SK-N-SH (cell line): ENCODE measurements at regions not wholly inside any gene's neighbourhood (a gene's known extent, or its start where the extent isn't known, plus 50 kb on each side); places are given as distances from the start of the nearest gene placed in this dataset.

Experiments
- CTCF ChIA-PET: fragments of 300-600, 350-600 bp; formaldehyde crosslinking; extraction: SDS; loops from one replicate; lab custom pipeline; 2021; lab: Yijun Ruan, JAX
- POLR2A ChIA-PET: fragments of 350-600 bp; sonication (Branson Sonifier 250); formaldehyde crosslinking; extraction: SDS; loops from one replicate; lab custom pipeline; 2020; ENCODE audit warnings: antibody characterized with exemption, inconsistent platforms; lab: Yijun Ruan, JAX
- DNase-seq: peaks from one replicate; pipeline ENCODE4 v3.0.0; 2012
- H2AFZ ChIP-seq: fragments of 200-600 bp; sonication (generic); 2 replicates; pipeline ENCODE4 v1.8.1; 2016; ENCODE audit warnings: antibody characterized with exemption, mild to moderate bottlenecking, low read depth
- H3F3A ChIP-seq: fragments of 200-600 bp; sonication (generic); replicated peaks from 2 replicates; pipeline ENCODE3; 2016; ENCODE audit warnings: antibody characterized with exemption, mild to moderate bottlenecking; ENCODE audit not compliant: insufficient read depth
- H3K27ac ChIP-seq, 2 experiments: fragments of 200-500 bp in 1 of 2; fragments of 200-600 bp in 1 of 2; sonication (Bioruptor generic) in 1 of 2; sonication (generic), shearing (Covaris generic) in 1 of 2; 2 replicates each; pipeline versions ENCODE4 v1.5.1 to v1.6.1; 2014 to 2016; ENCODE audit warnings: low read depth in 2 of 2, inconsistent platforms in 1 of 2, low read length in 1 of 2, mild to moderate bottlenecking in 1 of 2, mixed read lengths in 1 of 2
- H3K27me3 ChIP-seq: fragments of 200-600 bp; sonication (generic), shearing (Covaris generic); 2 replicates; pipeline ENCODE4 v1.6.1; 2016; ENCODE audit warnings: mixed run types; ENCODE audit not compliant: insufficient read depth
- H3K36me3 ChIP-seq, 2 experiments: fragments of 200-500 bp in 1 of 2; fragments of 200-600 bp in 1 of 2; sonication (Bioruptor generic) in 1 of 2; sonication (generic) in 1 of 2; replicated peaks in 1 of 2; 2 replicates each; pipeline versions ENCODE3 to v1.5.1; 2014 to 2016; ENCODE audit warnings: low read length in 1 of 2, mild to moderate bottlenecking in 1 of 2; ENCODE audit not compliant: insufficient read depth in 2 of 2, control insufficient read depth in 1 of 2
- H3K4me1 ChIP-seq, 2 experiments: fragments of 200-500 bp in 1 of 2; fragments of 200-600 bp in 1 of 2; sonication (Bioruptor generic) in 1 of 2; sonication (generic), shearing (Covaris generic) in 1 of 2; 2 replicates each; pipeline versions ENCODE4 v1.5.1 to v1.6.1; 2014 to 2016; ENCODE audit warnings: low read depth in 1 of 2, low read length in 1 of 2, mixed run types in 1 of 2; ENCODE audit not compliant: insufficient read depth in 2 of 2, control insufficient read depth in 1 of 2
- H3K4me2 ChIP-seq: fragments of 200-600 bp; sonication (generic), shearing (Covaris generic); 2 replicates; pipeline ENCODE4 v1.6.1; 2017; ENCODE audit warnings: mixed run types
- H3K4me3 ChIP-seq, 2 experiments: fragments of 200-500 bp in 1 of 2; fragments of 200-600 bp in 1 of 2; sonication (Bioruptor generic) in 1 of 2; sonication (generic), shearing (Covaris generic) in 1 of 2; 2 replicates each; pipeline versions ENCODE4 v1.5.1 to v1.8.1; 2014 to 2016; ENCODE audit warnings: low read depth in 2 of 2, inconsistent platforms in 1 of 2, low read length in 1 of 2, mild to moderate bottlenecking in 1 of 2, mixed read lengths in 1 of 2, moderate library complexity in 1 of 2
- H3K79me2 ChIP-seq: fragments of 200-600 bp; sonication (generic); 2 replicates; pipeline ENCODE4 v1.8.1; 2017; ENCODE audit warnings: mild to moderate bottlenecking; ENCODE audit not compliant: insufficient read depth
- H3K9ac ChIP-seq: fragments of 200-600 bp; sonication (generic); 2 replicates; pipeline ENCODE4 v1.6.1; 2017; ENCODE audit warnings: mixed run types
- H3K9me2 ChIP-seq: fragments of 200-600 bp; sonication (generic); 2 replicates; pipeline ENCODE4 v1.6.1; 2017; ENCODE audit warnings: mixed run types
- H3K9me3 ChIP-seq: fragments of 200-600 bp; sonication (generic); 2 replicates; pipeline ENCODE4 v1.6.1; 2017; ENCODE audit warnings: mixed run types, mild to moderate bottlenecking, moderate library complexity
- H4K20me1 ChIP-seq: fragments of 200-600 bp; sonication (generic); 2 replicates; pipeline ENCODE4 v1.6.1; 2017; ENCODE audit warnings: mild to moderate bottlenecking, mixed run types; ENCODE audit not compliant: insufficient read depth
- CHD2 ChIP-seq: fragments of 150-350 bp; IDR thresholded peaks from 2 replicates; pipeline ENCODE4 v1.6.1; 2018; ENCODE audit warnings: low read length; ENCODE audit not compliant: partially characterized antibody
- ELF1 ChIP-seq: IDR thresholded peaks from 2 replicates; pipeline ENCODE4 v1.4.0; 2012
- EP300 ChIP-seq, 2 experiments: IDR thresholded peaks; 2 replicates each; pipeline versions ENCODE4 v1.4.0 to v1.6.1; 2012; ENCODE audit warnings: borderline replicate concordance in 1 of 2, low read depth in 1 of 2, low read length in 1 of 2
- EZH2phosphoT487 ChIP-seq: fragments of 200-600 bp; sonication (generic); IDR thresholded peaks from 2 replicates; pipeline ENCODE4 v1.6.1; 2017; ENCODE audit warnings: low read depth, mixed run types, mild to moderate bottlenecking, antibody characterized with exemption, moderate library complexity, borderline replicate concordance
- FOSL2 ChIP-seq: IDR thresholded peaks from 2 replicates; pipeline ENCODE4 v1.4.0; 2012; ENCODE audit warnings: low read depth, mild to moderate bottlenecking, moderate library complexity, borderline replicate concordance
- FOXJ3 ChIP-seq: sonication (generic); formaldehyde crosslinking; IDR thresholded peaks from 2 replicates; pipeline ENCODE4 v1.5.1; 2020; ENCODE audit warnings: mild to moderate bottlenecking, missing genetic modification reagents
- FOXM1 ChIP-seq: IDR thresholded peaks from 2 replicates; pipeline ENCODE4 v1.4.0; 2012; ENCODE audit warnings: low read depth, mild to moderate bottlenecking
- GABPA ChIP-seq: IDR thresholded peaks from 2 replicates; pipeline ENCODE4 v1.4.0; 2012; ENCODE audit warnings: low read depth, mild to moderate bottlenecking
- JUND ChIP-seq: IDR thresholded peaks from 2 replicates; pipeline ENCODE4 v1.4.0; 2012
- MEF2A ChIP-seq: IDR thresholded peaks from 2 replicates; pipeline ENCODE4 v1.4.0; 2012; ENCODE audit warnings: low read depth, borderline replicate concordance
- NFIC ChIP-seq: IDR thresholded peaks from 2 replicates; pipeline ENCODE4 v1.4.0; 2012; ENCODE audit warnings: borderline replicate concordance
- NRF1 ChIP-seq: IDR thresholded peaks from 2 replicates; pipeline ENCODE4 v1.6.1; 2012; ENCODE audit warnings: low read depth, mild to moderate bottlenecking, low read length
- RAD21 ChIP-seq: IDR thresholded peaks from 2 replicates; pipeline ENCODE4 v1.6.1; 2012; ENCODE audit warnings: mild to moderate bottlenecking, low read length
- RXRA ChIP-seq: IDR thresholded peaks from 2 replicates; pipeline ENCODE4 v1.4.0; 2012; ENCODE audit warnings: low read depth, mild to moderate bottlenecking, borderline replicate concordance
- SMC3 ChIP-seq: IDR thresholded peaks from 2 replicates; pipeline ENCODE4 v1.6.1; 2012; ENCODE audit warnings: low read depth, low read length, improper control_type of control experiment
- TAF1 ChIP-seq: IDR thresholded peaks from 2 replicates; pipeline ENCODE4 v1.6.1; 2012; ENCODE audit warnings: low read depth, mild to moderate bottlenecking, low read length, moderate library complexity, borderline replicate concordance
- TCF12 ChIP-seq: IDR thresholded peaks from 2 replicates; pipeline ENCODE4 v1.4.0; 2012
- TEAD4 ChIP-seq: IDR thresholded peaks from 2 replicates; pipeline ENCODE4 v1.4.0; 2012; ENCODE audit warnings: mild to moderate bottlenecking, borderline replicate concordance; ENCODE audit not compliant: insufficient read depth
- YY1 ChIP-seq: IDR thresholded peaks from 2 replicates; pipeline ENCODE4 v1.4.0; 2012; ENCODE audit warnings: low read depth, mild to moderate bottlenecking
- WGBS: methylation state at CpG from one replicate; pipeline ENCODE4 v1.1.6; 2017; ENCODE audit warnings: low lambda C conversion rate; 5-methylcytosine and 5-hydroxymethylcytosine counted together
- TF ChIP-seq, protein P1 (sequence below): IDR thresholded peaks from 2 replicates; pipeline ENCODE4 v1.6.1; 2012; ENCODE audit warnings: mild to moderate bottlenecking, low read depth, low read length, moderate library complexity
- TF ChIP-seq, protein P2 (sequence below): fragments of 150-350 bp; IDR thresholded peaks from 2 replicates; pipeline ENCODE4 v1.6.1; 2016; ENCODE audit warnings: mild to moderate bottlenecking, low read depth, low read length
- TF ChIP-seq, protein P3 (sequence below): IDR thresholded peaks from 2 replicates; pipeline ENCODE4 v1.4.0; 2012; ENCODE audit warnings: low read depth, borderline replicate concordance
- TF ChIP-seq, protein P4 (sequence below): IDR thresholded peaks from 2 replicates; pipeline ENCODE4 v1.4.0; 2012; ENCODE audit warnings: low read depth, borderline replicate concordance

DNA sequence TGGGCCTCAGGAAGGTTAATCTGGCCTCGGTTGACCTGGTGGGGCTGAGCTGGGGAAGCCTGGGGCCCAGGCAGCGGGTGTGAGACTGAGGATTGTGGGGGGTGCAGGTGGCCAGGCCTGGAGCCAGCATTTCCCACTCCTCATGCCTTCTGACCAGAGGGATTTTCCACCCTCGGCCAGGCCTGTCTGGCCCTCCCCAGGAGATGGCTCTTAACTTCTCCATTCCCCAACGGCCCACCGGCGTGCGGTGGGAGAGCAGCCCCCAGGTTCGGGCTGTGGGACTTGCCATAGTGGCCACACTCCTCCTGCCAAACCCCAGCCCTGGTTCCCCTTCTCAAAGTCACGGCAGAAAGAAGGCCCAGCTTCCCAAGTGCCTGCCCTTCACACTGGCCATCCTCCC, 126.5 kb upstream of the RUNX3 start:
- Histone ChIP-seq H3K9ac (no peak overlapping the region), H3F3A (no peaks in the 10 kb centered on the region), H3K79me2 (no peaks in the 10 kb centered on the region), H2AFZ (no peak overlapping the region), H3K4me1 (peaks cover 0 to 17% of the 10 kb centered on the region in 2 experiments; a peak in 1 of 4 replicates), H3K9me3 (no peaks in the 10 kb centered on the region), H3K27ac (no peak overlapping the region), H3K4me3 (no peak overlapping the region), H3K9me2 (no peaks in the 10 kb centered on the region), H3K36me3 (no peaks in the 10 kb centered on the region), H4K20me1 (no peaks in the 10 kb centered on the region), H3K4me2 (no peak overlapping the region), H3K27me3 (peaks cover 43% of the 10 kb centered on the region; the same call in 1 of the 2 replicates)
- POLR2A ChIA-PET, result no interaction called here
- TF ChIP-seq EZH2phosphoT487 (no peak), TCF12 (no peak), CHD2 (no peak), TAF1 (no peak), MEF2A (no peak), RAD21 (no peak), YY1 (no peak), FOXM1 (no peak), NFIC (no peak)
- TF ChIP-seq, protein P1, sequence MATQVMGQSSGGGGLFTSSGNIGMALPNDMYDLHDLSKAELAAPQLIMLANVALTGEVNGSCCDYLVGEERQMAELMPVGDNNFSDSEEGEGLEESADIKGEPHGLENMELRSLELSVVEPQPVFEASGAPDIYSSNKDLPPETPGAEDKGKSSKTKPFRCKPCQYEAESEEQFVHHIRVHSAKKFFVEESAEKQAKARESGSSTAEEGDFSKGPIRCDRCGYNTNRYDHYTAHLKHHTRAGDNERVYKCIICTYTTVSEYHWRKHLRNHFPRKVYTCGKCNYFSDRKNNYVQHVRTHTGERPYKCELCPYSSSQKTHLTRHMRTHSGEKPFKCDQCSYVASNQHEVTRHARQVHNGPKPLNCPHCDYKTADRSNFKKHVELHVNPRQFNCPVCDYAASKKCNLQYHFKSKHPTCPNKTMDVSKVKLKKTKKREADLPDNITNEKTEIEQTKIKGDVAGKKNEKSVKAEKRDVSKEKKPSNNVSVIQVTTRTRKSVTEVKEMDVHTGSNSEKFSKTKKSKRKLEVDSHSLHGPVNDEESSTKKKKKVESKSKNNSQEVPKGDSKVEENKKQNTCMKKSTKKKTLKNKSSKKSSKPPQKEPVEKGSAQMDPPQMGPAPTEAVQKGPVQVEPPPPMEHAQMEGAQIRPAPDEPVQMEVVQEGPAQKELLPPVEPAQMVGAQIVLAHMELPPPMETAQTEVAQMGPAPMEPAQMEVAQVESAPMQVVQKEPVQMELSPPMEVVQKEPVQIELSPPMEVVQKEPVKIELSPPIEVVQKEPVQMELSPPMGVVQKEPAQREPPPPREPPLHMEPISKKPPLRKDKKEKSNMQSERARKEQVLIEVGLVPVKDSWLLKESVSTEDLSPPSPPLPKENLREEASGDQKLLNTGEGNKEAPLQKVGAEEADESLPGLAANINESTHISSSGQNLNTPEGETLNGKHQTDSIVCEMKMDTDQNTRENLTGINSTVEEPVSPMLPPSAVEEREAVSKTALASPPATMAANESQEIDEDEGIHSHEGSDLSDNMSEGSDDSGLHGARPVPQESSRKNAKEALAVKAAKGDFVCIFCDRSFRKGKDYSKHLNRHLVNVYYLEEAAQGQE, result no peak
- WGBS, result 48% methylated on average over 6 of the region's 9 CpGs
- DNase-seq, result no peak
- CTCF ChIA-PET, result interaction anchor here (0.8 to 1.4 kb wide), 4 partner anchors 10 to 125 kb away, joined by 3 to 4 read pairs (median 3); no protein-coding TSS in a partner anchor

DNA sequence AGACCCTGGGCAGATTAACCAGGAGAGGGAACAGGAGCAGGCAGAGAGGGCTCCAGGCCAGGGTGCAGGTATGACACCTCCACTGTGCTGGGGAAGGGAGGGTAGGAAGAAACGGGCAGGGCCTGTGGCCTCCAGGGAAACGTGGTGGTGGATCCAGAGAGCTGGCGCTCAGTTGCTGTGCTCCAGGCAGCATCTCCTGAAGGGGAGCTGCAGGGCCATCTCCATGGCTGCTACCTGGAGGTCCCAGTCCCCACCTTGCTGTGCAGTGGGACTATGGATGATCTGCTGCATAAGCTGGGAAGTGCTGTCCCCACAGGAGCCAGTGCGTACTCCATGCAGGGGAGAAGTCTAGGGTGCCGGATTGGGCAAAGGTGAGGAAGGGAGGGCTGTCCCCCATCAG, 125.9 kb upstream of the RUNX3 start:
- Histone ChIP-seq H2AFZ (no peak overlapping the region), H3K36me3 (no peaks in the 10 kb centered on the region), H3K4me1 (peaks cover 0 to 17% of the 10 kb centered on the region in 2 experiments; a peak in 1 of 4 replicates), H3K4me3 (no peak overlapping the region), H3K4me2 (no peak overlapping the region), H3K9me2 (no peaks in the 10 kb centered on the region), H4K20me1 (no peaks in the 10 kb centered on the region), H3K27me3 (peaks cover 45% of the 10 kb centered on the region; the same call in 1 of the 2 replicates), H3K9ac (no peak overlapping the region), H3K9me3 (no peaks in the 10 kb centered on the region), H3K27ac (no peak overlapping the region), H3F3A (no peaks in the 10 kb centered on the region), H3K79me2 (no peaks in the 10 kb centered on the region)
- ChIA-PET CTCF (interaction anchor here (0.9 to 1.4 kb wide), 2 partner anchors 10 to 208 kb away, joined by 3 to 4 read pairs; no protein-coding TSS in a partner anchor), POLR2A (no interaction called here)
- whole genome bisulfite sequencing, result 90% methylated on average over 2 of the region's 5 CpGs
- no peak for DNase-seq
- no peak for TF ChIP-seq TCF12
- no peak for TF ChIP-seq FOXM1
- TF ChIP-seq GABPA, result no peak
- TF ChIP-seq, protein P2, sequence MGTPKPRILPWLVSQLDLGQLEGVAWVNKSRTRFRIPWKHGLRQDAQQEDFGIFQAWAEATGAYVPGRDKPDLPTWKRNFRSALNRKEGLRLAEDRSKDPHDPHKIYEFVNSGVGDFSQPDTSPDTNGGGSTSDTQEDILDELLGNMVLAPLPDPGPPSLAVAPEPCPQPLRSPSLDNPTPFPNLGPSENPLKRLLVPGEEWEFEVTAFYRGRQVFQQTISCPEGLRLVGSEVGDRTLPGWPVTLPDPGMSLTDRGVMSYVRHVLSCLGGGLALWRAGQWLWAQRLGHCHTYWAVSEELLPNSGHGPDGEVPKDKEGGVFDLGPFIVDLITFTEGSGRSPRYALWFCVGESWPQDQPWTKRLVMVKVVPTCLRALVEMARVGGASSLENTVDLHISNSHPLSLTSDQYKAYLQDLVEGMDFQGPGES, result no peak
- TF ChIP-seq SMC3, result no peak
- TF ChIP-seq RXRA, result no peak
- TF ChIP-seq ELF1, result no peak
- TF ChIP-seq RAD21, result no peak
- no peak for TF ChIP-seq EP300 (IDR thresholded peaks at IDR 0.05; ENCODE audit: borderline replicate concordance in 1 of 2, low read depth in 1 of 2, low read length in 1 of 2)
- no peak for TF ChIP-seq JUND
- TF ChIP-seq, protein P3, sequence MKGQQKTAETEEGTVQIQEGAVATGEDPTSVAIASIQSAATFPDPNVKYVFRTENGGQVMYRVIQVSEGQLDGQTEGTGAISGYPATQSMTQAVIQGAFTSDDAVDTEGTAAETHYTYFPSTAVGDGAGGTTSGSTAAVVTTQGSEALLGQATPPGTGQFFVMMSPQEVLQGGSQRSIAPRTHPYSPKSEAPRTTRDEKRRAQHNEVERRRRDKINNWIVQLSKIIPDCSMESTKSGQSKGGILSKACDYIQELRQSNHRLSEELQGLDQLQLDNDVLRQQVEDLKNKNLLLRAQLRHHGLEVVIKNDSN, result no peak
- TF ChIP-seq FOXJ3, result no peak
- no peak for TF ChIP-seq YY1
- TF ChIP-seq TEAD4, result no peak
- TF ChIP-seq FOSL2, result no peak
- TF ChIP-seq, protein P4, sequence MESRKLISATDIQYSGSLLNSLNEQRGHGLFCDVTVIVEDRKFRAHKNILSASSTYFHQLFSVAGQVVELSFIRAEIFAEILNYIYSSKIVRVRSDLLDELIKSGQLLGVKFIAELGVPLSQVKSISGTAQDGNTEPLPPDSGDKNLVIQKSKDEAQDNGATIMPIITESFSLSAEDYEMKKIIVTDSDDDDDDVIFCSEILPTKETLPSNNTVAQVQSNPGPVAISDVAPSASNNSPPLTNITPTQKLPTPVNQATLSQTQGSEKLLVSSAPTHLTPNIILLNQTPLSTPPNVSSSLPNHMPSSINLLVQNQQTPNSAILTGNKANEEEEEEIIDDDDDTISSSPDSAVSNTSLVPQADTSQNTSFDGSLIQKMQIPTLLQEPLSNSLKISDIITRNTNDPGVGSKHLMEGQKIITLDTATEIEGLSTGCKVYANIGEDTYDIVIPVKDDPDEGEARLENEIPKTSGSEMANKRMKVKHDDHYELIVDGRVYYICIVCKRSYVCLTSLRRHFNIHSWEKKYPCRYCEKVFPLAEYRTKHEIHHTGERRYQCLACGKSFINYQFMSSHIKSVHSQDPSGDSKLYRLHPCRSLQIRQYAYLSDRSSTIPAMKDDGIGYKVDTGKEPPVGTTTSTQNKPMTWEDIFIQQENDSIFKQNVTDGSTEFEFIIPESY, result no peak
- no peak for TF ChIP-seq NRF1
